Caco-2 (cell line): ENCODE measurements at regions not wholly inside any gene's neighbourhood (a gene's known extent, or its start where the extent isn't known, plus 50 kb on each side); places are given as distances from the start of the nearest gene placed in this dataset.

ENCODE experiments used
- BruUV-seq: library from RNA; stranded (reverse); fragments of 400-500 nt; replicated peaks from 2 replicates; lab custom pipeline; 2021; lab: Mats Ljungman, UMichigan
- CTCF ChIA-PET: fragments of 300-600 bp; sonication (Branson Sonifier 250); formaldehyde crosslinking; loops from one replicate; lab custom pipeline; 2022; ENCODE audit warnings: antibody characterized with exemption; lab: Charles Lee
- POLR2A ChIA-PET: fragments of 300-600 bp; sonication (Branson Sonifier 250); formaldehyde crosslinking; loops from one replicate; lab custom pipeline; 2022; ENCODE audit warnings: antibody characterized with exemption; lab: Charles Lee
- DNase-seq, 2 experiments: peaks; one replicate each; pipeline versions ENCODE4 v3.0.0 to v3.0.0-alpha.2; 2020 to 2022
- H3K27me3 ChIP-seq: replicated peaks from 2 replicates; pipeline ENCODE4 v1.6.0; 2011; ENCODE audit warnings: low read length; ENCODE audit not compliant: control insufficient read depth, insufficient read depth
- H3K36me3 ChIP-seq: 2 replicates; pipeline ENCODE4 v1.5.1; 2011; ENCODE audit warnings: low read length; ENCODE audit not compliant: control insufficient read depth, insufficient read depth
- H3K4me1 ChIP-seq: fragments of 250-450 bp; sonication (Bioruptor Pico); 2 replicates; pipeline ENCODE4 v1.5.1; 2020; ENCODE audit warnings: mild to moderate bottlenecking
- H3K4me3 ChIP-seq: 2 replicates; pipeline ENCODE4 v1.5.1; 2011; ENCODE audit warnings: low read depth, mild to moderate bottlenecking, control low read depth, low read length
- H3K9me3 ChIP-seq: fragments of 250-450 bp; sonication (Bioruptor Pico); 2 replicates; pipeline ENCODE4 v1.5.1; 2020; ENCODE audit warnings: mild to moderate bottlenecking, moderate library complexity
- H3K27ac Mint-ChIP-seq: one replicate; pipeline ENCODE4 v1.8.0; 2022; ENCODE audit warnings: mixed read lengths; ENCODE audit not compliant: unreplicated experiment
- H3K27me3 Mint-ChIP-seq: one replicate; pipeline ENCODE4 v1.8.0; 2022; ENCODE audit warnings: mixed read lengths; ENCODE audit not compliant: insufficient read depth, unreplicated experiment
- H3K36me3 Mint-ChIP-seq: one replicate; pipeline ENCODE4 v1.8.0; 2022; ENCODE audit warnings: mild to moderate bottlenecking, mixed read lengths; ENCODE audit not compliant: insufficient read depth, unreplicated experiment
- H3K4me1 Mint-ChIP-seq: one replicate; pipeline ENCODE4 v1.8.0; 2022; ENCODE audit warnings: low read depth, mixed read lengths; ENCODE audit not compliant: unreplicated experiment
- H3K4me3 Mint-ChIP-seq: one replicate; pipeline ENCODE4 v1.8.0; 2022; ENCODE audit warnings: mild to moderate bottlenecking, moderate library complexity, mixed read lengths; ENCODE audit not compliant: unreplicated experiment
- H3K9me3 Mint-ChIP-seq: one replicate; pipeline ENCODE4 v1.8.0; 2022; ENCODE audit warnings: mixed read lengths; ENCODE audit not compliant: unreplicated experiment
- CTCF ChIP-seq, 2 experiments: fragments of 200-600 bp in 1 of 2; IDR thresholded peaks; 1 replicate in 1 of 2; 2 replicates in 1 of 2; pipeline versions ENCODE4 v1.5.1 to v1.8.0; 2011 to 2022; ENCODE audit warnings: antibody characterized with exemption in 1 of 2, control low read depth in 1 of 2, inconsistent platforms in 1 of 2, low read depth in 1 of 2, low read length in 1 of 2, mild to moderate bottlenecking in 1 of 2, moderate library complexity in 1 of 2; ENCODE audit not compliant: insufficient read depth in 1 of 2, severe bottlenecking in 1 of 2, unreplicated experiment in 1 of 2
- intact Hi-C: fragments of 100-400 bp; cut with micrococcal nuclease; formaldehyde crosslinking; loops from one replicate; pipeline ENCODE4 v1.10.0; 2022; ENCODE audit not compliant: unreplicated experiment

GRCh38 chrX:118228041-118228440 is 111.4 kb upstream of the KLHL13 start:
- ChIA-PET POLR2A (no interaction called here), CTCF (no interaction called here)
- Histone ChIP-seq H3K4me3 (no peak overlapping the region), H3K9me3 (no peaks in the 10 kb centered on the region), H3K27me3 (no peaks in the 10 kb centered on the region), H3K36me3 (no peaks in the 10 kb centered on the region), H3K4me1 (no peaks in the 10 kb centered on the region)
- no peak for TF ChIP-seq CTCF (IDR thresholded peaks at IDR 0.05; ENCODE audit: insufficient read depth in 1 of 2, low read depth in 1 of 2, low read length in 1 of 2, severe bottlenecking in 1 of 2, unreplicated experiment in 1 of 2)
- DNase-seq = no peak
- no peaks in the 10 kb centered on the region for H3K4me1 Mint-ChIP-seq
- no TSS peak for BruUV-seq
- H3K9me3 Mint-ChIP-seq = no peaks in the 10 kb centered on the region
- intact Hi-C loops = loop anchor here (5.0 kb wide), 1 partner anchor 151 kb away; no protein-coding TSS in a partner anchor
- no peak overlapping the region for H3K27ac Mint-ChIP-seq
- H3K4me3 Mint-ChIP-seq = no peak overlapping the region
- H3K27me3 Mint-ChIP-seq = peaks cover 3% of the 10 kb centered on the region
- no peaks in the 10 kb centered on the region for H3K36me3 Mint-ChIP-seq

GRCh38 chrX:118228456-118228855 is 111.8 kb upstream of the KLHL13 start:
- H3K9me3 ChIP-seq = no peaks in the 10 kb centered on the region
- no peak for DNase-seq
- intact Hi-C loops = loop anchor here (5.0 kb wide), 1 partner anchor 151 kb away; no protein-coding TSS in a partner anchor
- no peak overlapping the region for H3K4me3 Mint-ChIP-seq
- peaks cover 3% of the 10 kb centered on the region for H3K27me3 Mint-ChIP-seq
- H3K4me3 ChIP-seq = no peak overlapping the region
- no peak overlapping the region for H3K27ac Mint-ChIP-seq
- POLR2A ChIA-PET = no interaction called here
- no peaks in the 10 kb centered on the region for H3K36me3 Mint-ChIP-seq
- H3K9me3 Mint-ChIP-seq = no peaks in the 10 kb centered on the region
- no peak for TF ChIP-seq CTCF (IDR thresholded peaks at IDR 0.05; ENCODE audit: insufficient read depth in 1 of 2, low read depth in 1 of 2, low read length in 1 of 2, severe bottlenecking in 1 of 2, unreplicated experiment in 1 of 2)
- CTCF ChIA-PET = no interaction called here
- H3K36me3 ChIP-seq = no peaks in the 10 kb centered on the region
- H3K4me1 Mint-ChIP-seq = no peaks in the 10 kb centered on the region
- BruUV-seq = no TSS peak
- H3K27me3 ChIP-seq = no peaks in the 10 kb centered on the region
- no peaks in the 10 kb centered on the region for H3K4me1 ChIP-seq

- Mint-ChIP-seq H3K9me3 (no peaks in the 10 kb centered on the region), H3K4me3 (no peak overlapping the region), H3K4me1 (no peaks in the 10 kb centered on the region), H3K27me3 (peaks cover 6% of the 10 kb centered on the region), H3K36me3 (no peaks in the 10 kb centered on the region), H3K27ac (no peak overlapping the region)
- H3K36me3 ChIP-seq = no peaks in the 10 kb centered on the region
- no peak overlapping the region for H3K4me3 ChIP-seq
- ChIA-PET POLR2A (no interaction called here), CTCF (no interaction called here)
- no peak for DNase-seq
- intact Hi-C loops = no loop called here
- no TSS peak for BruUV-seq
- no peak for TF ChIP-seq CTCF (IDR thresholded peaks at IDR 0.05; ENCODE audit: insufficient read depth in 1 of 2, low read depth in 1 of 2, low read length in 1 of 2, severe bottlenecking in 1 of 2, unreplicated experiment in 1 of 2)
- H3K9me3 ChIP-seq = no peaks in the 10 kb centered on the region
- H3K4me1 ChIP-seq = no peaks in the 10 kb centered on the region
- H3K27me3 ChIP-seq = no peaks in the 10 kb centered on the region
Measured at GRCh38 chrX:118231464-118231863, 114.4 kb upstream of the WDR44 start.
